ENCODE measurements at regions not wholly inside any gene's neighbourhood (a gene's known extent, or its start where the extent isn't known, plus 50 kb on each side); places are given as distances from the start of the nearest gene placed in this dataset.

- no peak for TF ChIP-seq CTCF (IDR thresholded peaks at IDR 0.05; ENCODE audit: low read depth, low read length, missing control alignments)
- Histone ChIP-seq H3K36me3 (replicated peaks) (no peaks in the 10 kb centered on the region), H3K27ac (no peak overlapping the region), H3K27me3 (replicated peaks) (no peaks in the 10 kb centered on the region), H3K4me3 (ENCODE audit: low read depth, low read length) (no peak overlapping the region)
- in situ Hi-C loops (cut with HindIII; ENCODE audit: low pct_ligation_motif_present, low sequenced_read_pairs): no loop called here
- DNase-seq: no peak
Measured at GRCh38 chr3:152754303-152754702, 80.6 kb upstream of the P2RY1 start.

GRCh38 chr3:152756807-152757206 lies 78.1 kb upstream of the P2RY1 start:
- DNase-seq: no peak
- Histone ChIP-seq H3K36me3 (replicated peaks) (no peaks in the 10 kb centered on the region), H3K27ac (no peak overlapping the region), H3K27me3 (replicated peaks) (no peaks in the 10 kb centered on the region), H3K4me3 (ENCODE audit: low read depth, low read length) (no peak overlapping the region)
- in situ Hi-C loops (cut with HindIII; ENCODE audit: low pct_ligation_motif_present, low sequenced_read_pairs): no loop called here
- TF ChIP-seq CTCF (IDR thresholded peaks at IDR 0.05; ENCODE audit: low read depth, low read length, missing control alignments): no peak

- DNase-seq: no peak
- in situ Hi-C loops (cut with HindIII; ENCODE audit: low pct_ligation_motif_present, low sequenced_read_pairs): no loop called here
Measured at GRCh38 chr3:152760024-152760563, 74.8 kb upstream of the P2RY1 start.

GRCh38 chr3:152760591-152760990 lies 74.3 kb upstream of the P2RY1 start:
- H3K27me3 ChIP-seq (replicated peaks): no peaks in the 10 kb centered on the region
- TF ChIP-seq CTCF (IDR thresholded peaks at IDR 0.05; ENCODE audit: low read depth, low read length, missing control alignments): no peak
- no peak overlapping the region for H3K4me3 ChIP-seq (ENCODE audit: low read depth, low read length)
- in situ Hi-C loops (cut with HindIII; ENCODE audit: low pct_ligation_motif_present, low sequenced_read_pairs): no loop called here
- no peaks in the 10 kb centered on the region for H3K36me3 ChIP-seq (replicated peaks)
- no peak for DNase-seq
- H3K27ac ChIP-seq: no peak overlapping the region

More at GRCh38 chr3:152760024-152760563, 74.8 kb upstream of the P2RY1 start:
- H3K4me3 ChIP-seq (ENCODE audit: low read depth, low read length): no peak overlapping the region
- no peaks in the 10 kb centered on the region for H3K36me3 ChIP-seq (replicated peaks)
- no peak overlapping the region for H3K27ac ChIP-seq
- TF ChIP-seq CTCF (IDR thresholded peaks at IDR 0.05; ENCODE audit: low read depth, low read length, missing control alignments): no peak
- H3K27me3 ChIP-seq (replicated peaks): no peaks in the 10 kb centered on the region

- in situ Hi-C loops (cut with HindIII; ENCODE audit: low pct_ligation_motif_present, low sequenced_read_pairs): no loop called here
- H3K4me3 ChIP-seq (ENCODE audit: low read depth, low read length): no peak overlapping the region
- no peaks in the 10 kb centered on the region for H3K36me3 ChIP-seq (replicated peaks)
- H3K27me3 ChIP-seq (replicated peaks): no peaks in the 10 kb centered on the region
- H3K27ac ChIP-seq: no peak overlapping the region
- TF ChIP-seq CTCF (IDR thresholded peaks at IDR 0.05; ENCODE audit: low read depth, low read length, missing control alignments): no peak
- no peak for DNase-seq
Measured at GRCh38 chr3:152768478-152768877, 66.5 kb upstream of the P2RY1 start.

- Histone ChIP-seq H3K36me3 (replicated peaks) (no peaks in the 10 kb centered on the region), H3K27ac (no peak overlapping the region), H3K27me3 (replicated peaks) (no peaks in the 10 kb centered on the region), H3K4me3 (ENCODE audit: low read depth, low read length) (no peak overlapping the region)
- in situ Hi-C loops (cut with HindIII; ENCODE audit: low pct_ligation_motif_present, low sequenced_read_pairs): no loop called here
- no peak for DNase-seq
- no peak for TF ChIP-seq CTCF (IDR thresholded peaks at IDR 0.05; ENCODE audit: low read depth, low read length, missing control alignments)
Measured at GRCh38 chr3:152769523-152769922, 65.4 kb upstream of the P2RY1 start.

Data from brain microvascular endothelial cell (primary cell).